GM19239 (cell line): ENCODE measurements at regions not wholly inside any gene's neighbourhood (a gene's known extent, or its start where the extent isn't known, plus 50 kb on each side); places are given as distances from the start of the nearest gene placed in this dataset.
"Not testable (repeated sequence)": the region's sequence is repeated elsewhere in the genome, so short reads cannot be mapped to it uniquely, and the experiment has no call there.

Source experiments
- DNase-seq: peaks from one replicate; pipeline ENCODE4 v3.0.0; 2011; ENCODE audit warnings: low spot score; ENCODE audit not compliant: insufficient read length
- FAIRE-seq: peaks from 2 replicates; lab custom pipeline; 2011; peaks lifted over from hg19 to GRCh38; lab: Jason Lieb, UNC

- no peak for FAIRE-seq
- no peak for DNase-seq
Measured at GRCh38 chr7:29619111-29619510, 55.5 kb downstream of the PRR15 start.

GRCh38 chr7:29619848-29620555, 56.4 kb downstream of the PRR15 start:
- DNase-seq, result no peak
- FAIRE-seq, result no peak

- FAIRE-seq (no peak), DNase-seq (no peak)
Measured at GRCh38 chr7:29620556-29620930, 56.9 kb downstream of the PRR15 start.

GRCh38 chr7:29622335-29623265, 59.0 kb downstream of the PRR15 start:
- DNase-seq (no peak), FAIRE-seq (no peak)

GRCh38 chr7:29623973-29624372, 60.3 kb downstream of the PRR15 start:
- DNase-seq (no peak), FAIRE-seq (no peak)

GRCh38 chr7:29626730-29627129, 63.1 kb downstream of the PRR15 start:
- no peak for DNase-seq
- no peak for FAIRE-seq

- no peak for DNase-seq
- no peak for FAIRE-seq
Measured at GRCh38 chr7:29627631-29628030, 64.0 kb downstream of the PRR15 start.

- no peak for DNase-seq
- FAIRE-seq, result no peak
Measured at GRCh38 chr7:29629507-29629906, 65.9 kb downstream of the PRR15 start.

GRCh38 chr7:29635067-29636008, 71.7 kb downstream of the PRR15 start:
- DNase-seq, FAIRE-seq: not testable (repeated sequence)

- DNase-seq (no peak), FAIRE-seq (no peak)
Measured at GRCh38 chr7:29636009-29636351, 72.3 kb downstream of the PRR15 start.

- DNase-seq, result no peak
- no peak for FAIRE-seq
Measured at GRCh38 chr7:29637374-29637773, 73.7 kb downstream of the PRR15 start.

GRCh38 chr7:29638841-29639240, 75.2 kb downstream of the PRR15 start:
- not testable (repeated sequence) for FAIRE-seq

GRCh38 chr7:29639386-29639785, 75.8 kb downstream of the PRR15 start:
- no peak for FAIRE-seq
- no peak for DNase-seq

More at GRCh38 chr7:29638841-29639240, 75.2 kb downstream of the PRR15 start:
- not testable (repeated sequence) for DNase-seq

GRCh38 chr7:29639886-29640595, 76.4 kb downstream of the PRR15 start:
- DNase-seq, result no peak
- no peak for FAIRE-seq

- DNase-seq (no peak), FAIRE-seq (no peak)
Measured at GRCh38 chr7:29641651-29642050, 78.0 kb downstream of the PRR15 start.

- no peak for DNase-seq
- FAIRE-seq, result no peak
Measured at GRCh38 chr7:29642494-29643155, 79.0 kb downstream of the PRR15 start.

- FAIRE-seq, DNase-seq: not testable (repeated sequence)
Measured at GRCh38 chr7:29646116-29646515, 82.5 kb downstream of the PRR15 start.

- no peak for FAIRE-seq
Measured at GRCh38 chr7:29647020-29647654, 83.5 kb downstream of the PRR15 start.

More at GRCh38 chr7:29647020-29647654, 83.5 kb downstream of the PRR15 start:
- DNase-seq, result no peak
